GM12874 (cell line): ENCODE measurements at regions not wholly inside any gene's neighbourhood (a gene's known extent, or its start where the extent isn't known, plus 50 kb on each side); places are given as distances from the start of the nearest gene placed in this dataset.

Experiments
- CTCF ChIP-seq: IDR thresholded peaks from 2 replicates; pipeline ENCODE4 v1.5.1; 2011; ENCODE audit warnings: low read depth, mild to moderate bottlenecking, control low read depth, low read length, moderate library complexity; ENCODE audit not compliant: insufficient read depth

- TF ChIP-seq CTCF = no peak
These were observed 572.4 kb upstream of the PPP2R3A start for GRCh38 chr3:135393159-135393558.

- TF ChIP-seq CTCF = no peak
These were observed 571.5 kb upstream of the PPP2R3A start for GRCh38 chr3:135393898-135394525.

GRCh38 chr3:135412475-135412874 is 553.1 kb upstream of the PPP2R3A start:
- no peak for TF ChIP-seq CTCF

- no peak for TF ChIP-seq CTCF
These were observed 549.3 kb upstream of the PPP2R3A start for GRCh38 chr3:135416182-135416581.

- no peak for TF ChIP-seq CTCF
These were observed 546.4 kb upstream of the PPP2R3A start for GRCh38 chr3:135419155-135419554.

GRCh38 chr3:135426508-135426907 is 539.0 kb upstream of the PPP2R3A start:
- TF ChIP-seq CTCF = no peak

- no peak for TF ChIP-seq CTCF
These were observed 533.1 kb upstream of the PPP2R3A start for GRCh38 chr3:135432402-135432801.
